ENCODE measurements at regions not wholly inside any gene's neighbourhood (a gene's known extent, or its start where the extent isn't known, plus 50 kb on each side); places are given as distances from the start of the nearest gene placed in this dataset.

DNA sequence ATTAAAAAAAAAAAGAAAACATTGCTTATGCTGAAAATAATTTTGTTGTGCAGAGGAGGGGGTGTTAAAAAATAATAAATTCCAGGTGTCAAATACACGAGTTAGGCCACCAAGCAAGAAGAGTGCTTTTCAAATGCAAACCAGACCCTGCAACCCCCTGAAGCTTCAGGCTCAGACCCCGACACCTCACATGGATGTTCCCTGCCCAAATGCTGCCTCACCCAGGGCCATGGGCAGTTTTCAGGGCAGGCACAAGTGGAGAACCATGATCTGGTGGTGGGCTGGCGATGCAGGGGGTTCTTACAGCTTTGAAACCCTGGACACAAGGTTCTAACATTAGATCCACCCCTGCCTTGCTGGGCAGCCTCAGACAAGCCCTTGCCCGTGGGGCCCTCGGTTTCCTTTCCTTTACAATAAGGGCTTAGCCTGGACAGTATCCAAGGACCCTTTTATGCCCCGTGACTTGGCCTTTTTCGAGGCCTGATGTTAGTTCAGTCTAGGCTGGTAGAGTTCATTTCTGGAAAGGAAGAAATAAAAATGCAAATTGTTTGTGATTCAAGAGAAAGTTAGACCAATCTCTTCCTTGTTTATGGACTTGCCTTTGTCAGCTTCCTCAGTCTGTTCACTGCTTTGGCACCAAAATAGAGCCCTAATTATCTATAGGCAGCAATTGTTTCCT, 168.7 kb downstream of the DDX1 start:
- no peak for TF ChIP-seq SREBF2 (IDR thresholded peaks at IDR 0.05)
- TF ChIP-seq RAD21 (conservative IDR thresholded peaks at IDR 0.05 in 1 of 2, IDR thresholded peaks at IDR 0.05 in 1 of 2), result no peak
- TF ChIP-seq KDM1A (IDR thresholded peaks at IDR 0.05; ENCODE audit: low read depth), result no peak
- TF ChIP-seq, protein P1, sequence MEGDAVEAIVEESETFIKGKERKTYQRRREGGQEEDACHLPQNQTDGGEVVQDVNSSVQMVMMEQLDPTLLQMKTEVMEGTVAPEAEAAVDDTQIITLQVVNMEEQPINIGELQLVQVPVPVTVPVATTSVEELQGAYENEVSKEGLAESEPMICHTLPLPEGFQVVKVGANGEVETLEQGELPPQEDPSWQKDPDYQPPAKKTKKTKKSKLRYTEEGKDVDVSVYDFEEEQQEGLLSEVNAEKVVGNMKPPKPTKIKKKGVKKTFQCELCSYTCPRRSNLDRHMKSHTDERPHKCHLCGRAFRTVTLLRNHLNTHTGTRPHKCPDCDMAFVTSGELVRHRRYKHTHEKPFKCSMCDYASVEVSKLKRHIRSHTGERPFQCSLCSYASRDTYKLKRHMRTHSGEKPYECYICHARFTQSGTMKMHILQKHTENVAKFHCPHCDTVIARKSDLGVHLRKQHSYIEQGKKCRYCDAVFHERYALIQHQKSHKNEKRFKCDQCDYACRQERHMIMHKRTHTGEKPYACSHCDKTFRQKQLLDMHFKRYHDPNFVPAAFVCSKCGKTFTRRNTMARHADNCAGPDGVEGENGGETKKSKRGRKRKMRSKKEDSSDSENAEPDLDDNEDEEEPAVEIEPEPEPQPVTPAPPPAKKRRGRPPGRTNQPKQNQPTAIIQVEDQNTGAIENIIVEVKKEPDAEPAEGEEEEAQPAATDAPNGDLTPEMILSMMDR (IDR thresholded peaks at IDR 0.05), result no peak
- TF ChIP-seq RFX5 (IDR thresholded peaks at IDR 0.05), result no peak
- no peak for TF ChIP-seq EP300 (IDR thresholded peaks at IDR 0.05)
- TF ChIP-seq ZFP36 (IDR thresholded peaks at IDR 0.05; ENCODE audit: borderline replicate concordance, partially characterized antibody), result no peak
- no peak for TF ChIP-seq CHD2 (IDR thresholded peaks at IDR 0.05; ENCODE audit: low read length, partially characterized antibody)
- TF ChIP-seq SMC3 (IDR thresholded peaks at IDR 0.05), result no peak
- no peak for TF ChIP-seq POLR2A (IDR thresholded peaks at IDR 0.05; ENCODE audit: low read length)
- no peak for TF ChIP-seq JUN (IDR thresholded peaks at IDR 0.05)

All from A549 (cell line).